HL-60/S4 treated with retinoic acid at 250 ng/mL for 4 days and 3 days (cell line): ENCODE measurements at regions not wholly inside any gene's neighbourhood (a gene's known extent, or its start where the extent isn't known, plus 50 kb on each side); places are given as distances from the start of the nearest gene placed in this dataset.

Source experiments
- in situ Hi-C: fragments of 300-500 bp; cut with MboI; formaldehyde crosslinking; loops from 2 replicates; pipeline ENCODE4 v1.7.0; 2022; ENCODE audit warnings: low sequenced_read_pairs

DNA sequence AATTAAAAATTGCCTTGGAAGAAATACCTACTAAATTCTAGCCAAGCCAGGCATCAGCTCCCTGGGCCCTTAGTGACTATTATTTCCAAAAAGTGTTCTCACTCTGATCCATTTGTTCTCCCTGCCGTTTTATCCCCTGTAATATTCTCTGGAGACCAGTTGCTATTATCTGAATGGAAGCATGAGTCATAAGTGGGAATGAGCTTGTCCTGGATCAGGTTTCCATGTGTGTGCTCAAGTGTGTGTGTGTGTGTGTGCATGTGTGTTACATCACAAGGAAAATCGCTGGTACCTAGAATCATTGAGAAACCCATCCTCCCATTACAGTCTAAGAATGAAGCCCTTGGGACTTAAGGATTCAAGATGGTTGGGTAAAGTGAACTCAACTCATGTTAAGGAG is 130.3 kb upstream of the CXCR4 start:
- in situ Hi-C loops = no loop called here

DNA sequence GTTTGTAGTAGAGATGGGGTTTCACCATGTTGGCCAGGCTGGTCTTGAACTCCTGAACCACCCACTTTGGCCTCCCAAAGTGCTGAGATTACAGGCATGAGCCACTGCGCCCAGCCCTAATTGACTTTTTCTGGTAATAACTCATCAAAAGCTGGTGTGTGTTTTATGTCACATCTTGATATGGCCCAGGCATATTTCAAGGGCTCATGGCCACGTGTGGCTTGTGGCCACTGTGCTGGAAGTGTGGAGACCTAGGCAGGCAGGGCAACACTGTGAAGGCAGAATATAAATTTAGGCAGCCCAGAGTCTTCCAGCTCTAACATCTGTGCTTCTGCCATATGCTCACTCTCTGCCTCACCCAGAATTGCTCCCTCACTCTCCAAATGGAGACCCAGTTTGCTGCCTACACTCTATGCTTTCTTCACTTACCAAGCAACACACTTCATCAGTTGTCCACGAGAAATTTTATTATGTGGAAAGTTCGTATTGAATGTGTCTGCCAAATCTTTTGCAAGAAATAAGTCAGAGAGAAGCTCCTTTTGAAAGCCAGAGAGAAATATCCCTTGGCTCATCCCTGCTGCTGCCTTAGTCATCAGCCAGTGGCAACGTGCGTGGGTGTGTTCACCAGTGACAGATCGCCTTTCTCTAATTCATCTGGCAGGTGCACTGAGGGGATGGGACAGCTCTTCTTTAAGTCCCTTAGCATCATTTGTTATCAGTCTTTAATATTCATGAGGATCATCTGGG is 129.4 kb upstream of the CXCR4 start:
- in situ Hi-C loops = no loop called here

DNA sequence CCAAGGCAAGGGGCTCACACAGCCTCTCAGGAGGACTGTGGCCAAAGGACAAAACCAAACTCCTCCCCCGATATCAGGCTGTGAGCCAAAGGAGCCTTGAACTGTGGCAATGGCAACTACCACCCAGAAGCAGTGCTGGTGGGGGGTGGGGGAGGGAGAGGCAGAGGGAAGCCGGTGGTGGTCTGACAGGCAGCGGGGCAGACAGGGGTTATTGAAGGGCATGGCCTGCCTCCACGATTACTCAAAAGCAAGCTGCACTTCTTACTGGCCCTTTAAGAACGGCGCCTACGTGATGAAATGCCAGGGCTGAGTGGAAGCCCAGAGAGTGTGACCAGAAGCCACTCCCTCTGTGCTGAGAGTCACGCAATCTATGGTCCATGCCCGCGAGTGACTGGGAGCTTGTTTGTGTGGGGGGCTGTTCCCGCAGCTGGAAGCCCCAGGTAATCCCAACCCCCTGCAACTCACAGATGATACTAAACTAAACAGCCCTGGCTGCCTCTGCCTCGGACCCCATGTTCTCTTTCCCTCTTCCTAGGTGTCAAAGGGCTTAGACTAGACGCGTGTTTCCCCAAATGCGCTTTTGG is 128.2 kb upstream of the CXCR4 start:
- in situ Hi-C loops = no loop called here

DNA sequence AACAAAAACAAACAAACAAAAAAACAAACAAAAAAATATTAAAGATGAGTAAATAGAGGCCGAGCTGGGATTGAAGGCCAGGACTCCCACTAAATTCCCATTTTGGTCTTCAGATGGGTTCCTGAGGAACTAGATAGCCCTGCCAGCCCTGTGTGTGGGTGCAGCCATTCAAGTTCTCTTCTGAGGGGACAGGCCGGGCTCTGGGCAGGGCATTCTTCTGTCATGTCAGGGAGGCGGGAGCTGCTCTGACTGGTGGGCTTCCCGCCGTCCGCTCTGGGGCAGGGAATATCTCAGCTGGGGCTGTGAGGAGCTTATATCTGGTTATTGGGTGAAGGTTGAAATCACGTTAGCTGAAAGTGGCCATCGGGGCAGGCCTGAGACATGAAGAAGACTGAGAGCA is 127.3 kb upstream of the CXCR4 start:
- in situ Hi-C loops = no loop called here

DNA sequence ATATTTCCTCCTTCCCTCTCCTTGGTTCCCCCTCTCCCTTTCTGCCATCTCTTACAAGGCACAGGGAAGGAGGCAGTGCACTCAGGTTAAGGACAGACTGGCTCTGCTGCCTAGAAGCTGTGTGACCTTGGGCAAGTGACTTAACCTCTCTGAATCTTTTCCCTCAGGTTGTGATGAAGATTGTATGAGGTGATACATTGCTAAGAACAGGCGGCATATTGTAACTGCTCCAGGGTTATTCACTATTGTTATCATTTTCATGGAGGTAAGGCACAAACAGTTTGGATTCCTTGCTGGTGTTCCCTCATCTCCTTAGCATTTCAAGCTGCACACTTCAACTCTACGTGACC is 126.6 kb upstream of the CXCR4 start:
- in situ Hi-C loops = no loop called here

DNA sequence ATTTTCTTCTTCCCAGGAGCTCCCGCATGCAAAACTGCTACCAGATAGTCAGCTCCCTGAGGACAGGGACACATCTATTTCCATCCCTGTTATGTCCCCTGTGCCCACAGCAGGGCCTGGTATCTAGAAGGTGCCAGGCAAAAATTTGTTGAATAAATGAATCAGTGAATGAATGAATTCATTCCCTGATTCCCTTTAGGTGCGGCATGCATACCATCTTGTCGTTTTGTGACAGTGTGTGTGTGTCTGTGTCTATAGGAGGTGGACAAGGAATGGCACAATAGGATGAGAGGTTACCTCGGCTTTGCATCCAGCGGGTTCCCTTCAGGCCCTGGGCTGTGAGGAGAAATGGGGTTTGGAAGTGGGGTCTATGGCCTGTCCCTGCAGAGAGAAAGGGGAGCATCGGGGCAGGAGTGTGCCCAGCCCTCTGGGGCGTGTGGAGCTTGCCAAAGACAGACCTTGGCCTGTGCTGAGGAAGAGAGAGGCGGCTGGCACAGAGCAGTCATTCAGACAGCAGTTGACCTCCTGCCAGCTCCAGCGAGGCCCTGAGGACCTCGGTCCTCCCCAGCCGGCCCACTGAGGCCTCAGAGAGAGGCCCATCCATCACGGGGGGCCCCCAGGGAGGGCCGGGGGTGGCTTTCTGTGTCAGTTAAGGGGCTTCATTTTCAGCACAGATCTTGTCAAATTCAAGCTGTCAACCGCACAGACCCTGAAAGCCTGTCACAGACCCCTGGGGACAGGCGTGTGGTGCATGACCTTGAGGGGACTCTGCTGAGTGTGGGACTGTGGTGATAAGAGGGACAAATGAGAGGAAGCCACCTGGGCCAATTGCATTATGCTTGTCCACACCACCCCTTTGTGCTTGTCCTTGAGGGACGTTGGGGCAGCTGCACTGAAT is 125.9 kb upstream of the CXCR4 start:
- in situ Hi-C loops = no loop called here

DNA sequence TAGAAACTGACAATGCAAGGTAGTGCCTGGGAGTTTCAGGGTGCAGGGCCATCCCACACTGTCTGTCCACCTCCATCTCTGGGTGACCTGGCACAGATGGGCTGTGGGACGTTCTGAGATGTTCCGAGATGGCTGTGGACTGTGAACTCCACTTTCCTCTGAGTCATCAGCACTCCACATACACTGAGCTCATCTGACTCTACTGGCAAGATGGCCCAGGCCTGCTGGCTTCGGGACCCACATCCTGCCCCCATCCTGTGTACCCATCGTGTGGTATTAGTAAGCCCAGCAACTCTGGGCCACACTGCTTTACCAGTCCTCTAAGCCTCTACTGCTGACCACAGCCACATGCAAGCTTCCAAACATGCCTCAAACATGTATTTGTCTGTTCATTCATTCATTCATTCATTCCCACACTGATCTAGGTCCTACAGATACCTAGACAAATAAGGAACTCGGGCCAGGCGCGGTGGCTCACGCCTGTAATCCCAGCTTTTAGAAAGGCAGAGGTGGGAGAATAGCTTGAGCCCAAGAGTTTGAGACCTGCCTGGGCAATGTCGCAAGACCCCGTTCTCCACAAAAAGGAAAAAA is 124.8 kb upstream of the CXCR4 start:
- in situ Hi-C loops = no loop called here

DNA sequence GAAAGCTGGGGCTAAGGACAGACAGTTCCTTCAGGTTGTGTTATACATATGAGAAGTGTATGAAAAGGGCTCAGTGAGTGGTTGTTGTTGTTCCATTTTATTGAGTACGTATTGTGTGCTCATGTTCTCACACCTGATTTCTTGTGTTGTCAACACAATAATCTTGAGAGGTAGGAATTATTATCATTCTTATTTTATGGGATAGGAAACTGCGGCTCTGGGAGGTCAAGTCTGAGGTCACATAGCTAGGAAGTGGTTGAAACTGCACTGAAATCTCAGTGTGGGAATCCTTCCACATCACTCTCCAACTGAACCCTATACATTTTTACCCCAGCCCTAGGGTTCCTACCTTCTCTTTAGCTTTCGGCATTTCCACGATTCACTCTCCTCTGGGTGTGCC is 124.2 kb upstream of the CXCR4 start:
- in situ Hi-C loops = no loop called here

DNA sequence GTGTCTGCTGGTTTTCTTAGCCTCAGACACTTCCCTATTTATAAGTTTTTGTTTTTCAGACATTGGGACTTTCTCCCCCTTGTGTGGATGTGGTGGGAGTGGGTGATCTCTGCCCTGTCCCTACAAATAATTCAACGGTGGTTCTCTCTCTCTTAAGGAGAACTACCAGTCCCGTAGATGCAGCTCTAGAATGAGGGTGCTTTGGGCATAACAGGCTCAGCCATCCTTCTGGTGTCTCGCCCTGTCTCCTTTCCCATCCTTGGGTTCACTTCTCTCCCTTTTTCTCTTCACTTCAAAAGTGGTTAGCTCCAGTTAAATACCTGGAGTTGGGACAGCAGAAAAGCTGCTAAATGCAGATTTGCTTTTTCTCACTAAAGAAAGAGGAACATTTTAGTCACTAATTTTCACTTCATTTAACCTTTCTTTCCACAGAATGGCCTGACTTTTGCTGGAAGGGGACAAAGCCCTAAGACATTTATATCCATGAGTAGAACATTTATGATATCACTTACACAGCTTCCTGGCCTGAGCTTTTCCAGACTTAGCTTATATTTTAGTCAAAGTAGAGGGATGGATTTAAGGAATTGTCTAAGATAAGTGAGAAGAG is 121.2 kb upstream of the CXCR4 start:
- in situ Hi-C loops = no loop called here

DNA sequence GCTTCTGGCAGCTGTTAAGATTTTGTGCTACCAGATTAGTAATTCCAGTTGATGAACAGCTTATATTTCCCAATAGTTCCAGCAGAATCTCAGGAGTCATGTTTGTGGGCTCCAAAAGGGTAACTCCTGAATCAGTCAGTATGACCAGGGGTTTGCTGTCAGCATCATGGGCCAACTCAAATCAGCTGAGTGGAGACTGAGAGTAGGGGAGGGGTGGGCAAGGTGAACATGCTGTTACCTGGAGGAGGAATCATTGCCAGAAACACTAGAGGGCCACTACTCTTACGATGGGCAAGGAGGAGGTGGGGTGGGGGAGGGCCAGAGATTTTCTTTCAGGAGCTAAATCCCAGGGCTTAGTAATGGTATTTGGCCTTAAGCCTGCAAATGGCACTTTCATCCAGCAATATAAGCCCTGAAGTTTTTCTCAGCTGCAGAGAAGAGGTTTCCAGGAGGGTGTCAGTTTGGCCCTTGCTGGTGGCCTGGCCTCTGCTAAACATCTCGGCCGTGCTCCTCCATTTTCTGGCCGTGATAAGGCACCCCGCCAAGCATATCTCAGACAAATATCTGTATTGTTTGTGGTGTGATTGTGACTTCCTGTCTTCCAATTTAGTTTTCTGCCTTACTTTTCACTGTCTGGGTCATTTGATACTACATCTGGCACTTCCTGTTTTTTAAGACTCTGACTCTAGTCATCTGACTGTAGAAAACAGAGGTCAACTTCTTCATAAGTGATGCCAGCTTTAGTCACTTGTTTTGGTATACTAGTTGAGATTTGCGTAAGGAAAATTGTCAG is 120.5 kb upstream of the CXCR4 start:
- in situ Hi-C loops = no loop called here

DNA sequence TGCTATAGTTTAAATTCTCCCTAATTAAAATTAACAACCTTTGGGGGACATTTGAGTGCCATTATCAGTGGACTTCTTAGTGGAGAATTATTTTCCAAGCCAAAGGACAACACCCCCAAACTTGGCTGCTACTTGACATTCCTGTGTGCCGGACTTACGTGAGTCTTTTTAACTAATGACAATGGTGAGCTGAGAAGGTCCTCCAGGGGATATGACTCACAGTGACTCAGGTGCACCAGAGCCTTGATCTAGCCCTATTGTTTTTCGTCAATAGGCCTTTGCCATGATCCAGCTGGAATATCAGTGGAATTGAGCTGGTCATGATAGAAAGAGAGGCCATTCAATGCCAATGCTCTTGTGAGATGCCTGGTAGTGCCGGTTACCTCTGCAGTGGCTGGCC is 118.1 kb upstream of the CXCR4 start:
- in situ Hi-C loops = no loop called here

DNA sequence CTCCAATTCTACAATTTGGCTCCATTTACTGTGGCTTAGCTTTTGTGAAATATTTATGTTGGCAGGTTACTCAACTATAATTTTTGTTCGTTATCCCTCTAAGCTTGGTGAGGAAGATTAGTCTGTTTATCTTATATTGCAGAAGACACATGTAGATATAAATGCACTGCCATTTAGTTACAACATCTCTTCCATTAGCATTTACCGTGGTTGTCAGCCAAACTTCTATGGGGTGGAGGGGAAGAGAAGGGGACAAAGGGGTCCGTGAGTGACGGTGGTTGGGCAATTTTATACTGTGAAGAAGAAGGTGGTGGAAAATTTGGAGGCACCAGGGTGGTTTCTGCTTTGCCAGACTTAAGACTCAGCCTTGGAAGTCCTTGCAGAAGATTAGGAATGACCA is 117.6 kb upstream of the CXCR4 start:
- in situ Hi-C loops = no loop called here

DNA sequence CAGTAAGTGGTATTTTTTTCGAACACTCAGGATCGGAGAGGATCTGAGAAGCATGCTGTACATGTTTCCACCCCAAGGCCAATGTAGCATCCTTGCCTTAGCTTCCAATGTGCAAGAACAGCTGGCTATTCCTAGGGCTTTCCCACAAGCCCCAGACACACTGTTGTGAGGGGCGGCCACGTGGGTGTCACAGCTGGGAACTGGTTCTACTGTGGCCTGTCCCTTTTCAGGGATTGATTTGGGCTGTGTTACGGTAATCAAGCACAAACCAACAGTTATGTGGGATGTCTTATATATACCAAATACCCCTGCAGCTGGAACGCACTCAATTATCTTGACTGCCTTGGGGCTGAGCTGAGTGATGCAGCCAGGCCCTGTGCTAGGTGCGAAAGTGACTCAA is 116.3 kb upstream of the CXCR4 start:
- in situ Hi-C loops = no loop called here

DNA sequence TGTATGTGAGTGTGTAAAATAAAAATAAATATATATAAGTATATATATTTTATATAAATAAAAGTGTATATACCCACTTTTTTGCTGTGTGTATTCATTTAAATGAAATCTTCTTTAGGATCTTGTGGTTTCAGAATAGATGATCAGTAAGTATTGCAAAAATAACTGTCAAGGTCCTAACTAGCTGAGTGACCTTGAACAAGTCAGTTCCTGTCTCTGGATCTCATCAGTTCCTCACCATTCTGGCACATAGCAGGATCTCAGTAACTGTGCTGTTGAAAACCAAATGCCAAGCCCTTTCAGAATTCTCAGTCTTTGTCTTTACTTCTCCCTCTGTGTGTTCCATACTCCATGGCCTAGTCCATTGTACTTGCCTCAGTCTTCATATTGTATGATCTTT is 115.3 kb upstream of the CXCR4 start:
- in situ Hi-C loops = no loop called here

DNA sequence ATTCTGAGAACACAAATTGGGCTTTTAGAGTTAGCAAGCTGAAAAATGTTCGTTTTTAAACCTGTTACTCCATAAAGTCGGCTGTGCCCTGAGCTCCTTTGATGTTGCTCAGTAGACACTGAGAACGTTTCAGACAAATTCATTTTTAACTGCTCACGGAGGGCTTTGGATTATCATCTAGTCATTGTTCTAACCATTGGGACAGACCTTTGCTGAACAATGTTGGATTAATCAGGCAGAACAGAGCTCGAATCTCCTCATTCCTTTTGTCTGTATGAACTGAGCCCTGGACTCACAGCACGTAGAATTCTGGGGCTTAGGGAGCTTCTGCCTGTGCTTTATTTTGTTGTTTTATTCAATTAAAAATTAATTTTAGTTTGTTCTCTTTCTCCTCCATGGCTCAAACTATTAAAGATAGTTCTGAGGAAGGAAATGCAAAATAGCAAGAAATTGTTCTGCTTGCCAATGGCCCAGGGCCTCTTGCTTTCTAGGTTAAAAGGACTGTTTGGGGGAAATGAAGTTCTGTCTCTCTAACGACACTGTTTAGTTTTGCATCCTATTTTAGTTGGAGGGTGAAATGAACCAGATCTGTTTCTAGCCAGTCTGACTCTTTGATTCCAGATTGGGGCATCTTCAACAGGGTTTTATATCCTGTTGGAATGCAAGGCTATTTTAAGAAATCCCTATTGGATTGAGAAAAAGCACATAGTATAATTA is 114.7 kb upstream of the CXCR4 start:
- in situ Hi-C loops = no loop called here

DNA sequence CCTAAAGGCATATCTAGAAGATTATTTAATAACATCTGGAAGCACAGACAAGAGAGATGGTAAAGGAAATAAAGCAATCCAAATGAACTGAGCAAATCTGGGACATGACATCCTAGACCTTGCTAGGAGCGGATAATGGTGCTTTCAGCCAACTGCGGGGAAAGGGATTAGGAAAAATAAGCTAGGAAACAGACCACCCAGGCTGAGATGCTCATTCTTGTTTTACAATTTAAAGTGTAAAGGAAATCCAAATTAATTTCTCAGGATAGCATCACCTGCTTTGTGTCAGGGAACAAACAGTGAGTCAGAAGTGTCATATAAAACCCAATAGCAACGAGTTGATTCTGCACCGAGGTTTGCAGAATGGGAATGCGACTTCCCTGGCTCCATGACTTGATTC is 112.5 kb upstream of the CXCR4 start:
- in situ Hi-C loops = no loop called here

DNA sequence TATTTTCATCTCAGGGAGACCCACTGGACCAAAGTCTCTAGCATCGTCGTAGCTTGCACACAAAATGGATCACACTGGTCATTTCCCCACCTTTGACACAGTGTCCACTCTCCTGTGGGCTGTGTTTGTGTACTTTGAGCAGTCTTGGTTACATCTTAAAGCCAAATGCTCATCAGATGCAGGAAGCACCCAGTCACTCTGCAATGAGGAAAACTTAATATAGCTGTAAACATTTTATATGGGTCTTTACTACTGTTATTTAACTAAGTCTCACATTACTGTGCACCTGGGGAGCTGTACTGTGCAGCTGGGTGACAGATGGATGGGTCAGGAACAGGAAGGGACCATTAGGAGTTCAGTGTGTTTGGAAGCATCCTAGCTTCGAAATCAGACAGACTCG is 109.0 kb upstream of the CXCR4 start:
- in situ Hi-C loops = no loop called here

DNA sequence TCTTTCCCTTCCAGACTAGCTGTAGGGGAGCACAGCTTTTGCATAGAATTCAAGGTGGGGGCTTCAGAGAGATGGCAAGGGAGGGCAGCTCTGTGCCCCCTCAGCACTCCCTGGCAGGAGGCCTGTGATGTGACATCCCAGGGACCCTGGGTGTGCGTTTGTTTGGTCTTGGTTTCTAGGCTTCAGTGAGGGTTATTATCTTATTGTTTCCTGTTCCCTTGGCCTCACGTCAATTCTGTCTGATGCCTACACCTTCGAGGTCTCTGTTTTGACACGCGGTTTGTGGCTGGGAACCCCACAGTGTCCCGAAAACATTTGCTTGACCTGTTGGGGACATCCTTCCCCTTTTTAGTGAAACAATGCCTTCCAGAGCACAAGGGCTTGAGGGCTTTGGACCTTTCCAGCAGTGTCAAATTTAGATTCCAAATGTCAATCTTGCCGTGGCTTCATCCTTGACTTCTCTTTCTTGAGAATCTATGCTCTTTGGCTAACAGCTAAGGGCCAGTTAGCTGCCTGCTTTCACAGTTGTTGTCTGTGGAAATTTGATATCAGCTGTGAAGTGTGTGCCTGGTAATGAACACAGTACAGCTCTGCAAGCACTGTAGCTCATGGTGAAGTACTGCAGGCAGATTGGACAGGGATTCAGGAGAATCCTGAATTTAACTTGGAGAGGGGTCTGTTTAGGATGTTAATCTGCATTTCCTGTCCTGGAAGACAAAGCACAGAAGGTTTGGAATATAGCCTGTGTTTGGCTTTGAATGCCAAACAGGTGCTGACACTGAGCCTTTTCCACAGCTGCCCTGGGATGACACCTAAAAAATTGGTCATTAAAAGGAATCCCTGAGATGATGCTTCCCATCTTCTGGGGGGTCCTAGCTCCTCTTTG is 108.2 kb upstream of the CXCR4 start:
- in situ Hi-C loops = no loop called here

DNA sequence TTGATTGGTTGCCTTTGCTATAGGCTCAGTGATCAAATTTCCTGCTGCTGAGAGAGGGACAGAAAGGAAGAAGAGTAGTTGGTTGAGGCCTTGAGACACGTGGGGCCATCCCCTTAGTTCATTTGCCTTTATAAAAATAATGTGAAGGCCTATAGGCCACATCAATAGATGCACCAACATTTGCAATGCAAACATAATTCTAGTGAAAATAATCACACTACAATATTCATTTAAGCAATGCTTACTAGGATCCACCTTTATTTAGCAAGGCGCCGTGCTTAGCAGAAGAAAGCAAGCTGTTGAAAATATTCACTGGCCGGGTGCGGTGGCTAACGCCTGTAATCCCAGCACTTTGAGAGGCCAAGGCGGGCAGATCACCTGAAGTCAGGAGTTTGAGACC is 105.3 kb upstream of the CXCR4 start:
- in situ Hi-C loops = no loop called here
